ENCODE measurements at regions not wholly inside any gene's neighbourhood (a gene's known extent, or its start where the extent isn't known, plus 50 kb on each side); places are given as distances from the start of the nearest gene placed in this dataset.

DNA sequence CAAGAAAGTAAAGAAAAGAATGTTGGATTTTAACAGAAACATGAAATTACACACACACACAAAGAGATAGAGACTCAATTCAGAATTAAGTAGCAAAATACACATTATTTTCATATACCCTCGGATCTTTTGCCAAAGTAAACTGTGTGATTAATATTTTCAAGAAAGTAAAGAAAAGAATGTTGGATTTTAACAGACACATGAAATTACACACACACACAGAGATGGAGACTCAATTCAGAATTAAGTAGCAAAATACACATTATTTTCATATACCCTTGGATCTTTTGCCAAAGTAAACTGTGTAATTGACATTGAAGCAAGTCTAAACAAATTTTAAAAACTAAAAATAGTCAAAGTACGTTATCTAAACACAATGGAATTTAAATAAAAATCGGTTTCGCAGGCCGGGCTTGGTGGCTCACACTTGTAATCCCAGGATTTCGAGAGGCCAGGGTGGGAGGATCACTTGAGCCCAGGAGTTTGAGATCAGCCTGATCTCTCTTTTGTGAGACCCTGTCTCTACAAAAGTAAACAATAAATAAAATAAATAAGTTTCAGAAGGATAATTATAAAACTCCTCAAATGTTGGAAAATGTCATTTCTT lies 337.3 kb upstream of the MAGI2 start:
- Mint-ChIP-seq H3K4me3 (no peak overlapping the region), H3K27ac (no peak overlapping the region), H3K4me1 (no peaks in the 10 kb centered on the region), H3K27me3 (no peaks in the 10 kb centered on the region), H3K36me3 (no peaks in the 10 kb centered on the region), H3K9me3 (peaks cover 0 to 5% (median 0%) of the 10 kb centered on the region in 7 donors)
- ATAC-seq (ENCODE audit: low read depth in 2 of 2) = no peak
- no peak for DNase-seq

GRCh38 chr7:79789584-79790345 lies 336.3 kb upstream of the MAGI2 start:
- no peaks in the 10 kb centered on the region for H3K27me3 Mint-ChIP-seq
- no peaks in the 10 kb centered on the region for H3K36me3 Mint-ChIP-seq
- DNase-seq (no peak), ATAC-seq (ENCODE audit: low read depth in 2 of 2) (no peak)
- no peak overlapping the region for H3K27ac Mint-ChIP-seq
- H3K4me1 Mint-ChIP-seq = no peaks in the 10 kb centered on the region
- peaks cover 0 to 5% (median 0%) of the 10 kb centered on the region in 7 donors for H3K9me3 Mint-ChIP-seq
- no peak overlapping the region for H3K4me3 Mint-ChIP-seq

DNA sequence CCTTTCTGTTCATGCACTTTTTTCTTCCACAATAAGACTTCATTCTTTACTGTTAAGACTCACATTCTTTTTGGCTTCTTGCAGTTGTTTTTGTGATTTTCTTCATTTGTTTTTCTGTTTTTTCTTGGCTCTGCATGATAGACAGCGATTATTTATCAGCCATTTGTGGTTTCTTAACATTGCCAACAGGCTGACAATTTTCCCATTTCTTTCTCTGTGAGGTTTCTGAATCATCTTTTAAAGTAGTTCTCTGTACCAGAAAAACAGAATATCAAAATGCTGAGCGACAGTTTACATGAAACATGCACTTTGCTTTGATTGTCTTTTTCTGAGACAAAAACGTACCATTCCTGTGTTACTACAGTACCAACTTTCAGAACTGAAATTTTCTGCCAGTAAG lies 334.2 kb upstream of the MAGI2 start:
- peaks cover 0 to 5% (median 0%) of the 10 kb centered on the region in 7 donors for H3K9me3 Mint-ChIP-seq
- H3K36me3 Mint-ChIP-seq = no peaks in the 10 kb centered on the region
- no peaks in the 10 kb centered on the region for H3K27me3 Mint-ChIP-seq
- peak overlapping the region in 2 of 6 donors; percentile 4 to 39 for H3K27ac Mint-ChIP-seq
- DNase-seq = no peak
- H3K4me1 Mint-ChIP-seq = no peaks in the 10 kb centered on the region
- H3K4me3 Mint-ChIP-seq = no peak overlapping the region
- ATAC-seq (ENCODE audit: low read depth in 2 of 2) = no peak

- Mint-ChIP-seq H3K4me3 (no peak overlapping the region), H3K4me1 (no peaks in the 10 kb centered on the region), H3K36me3 (no peaks in the 10 kb centered on the region), H3K9me3 (peaks cover 0 to 5% (median 0%) of the 10 kb centered on the region in 7 donors), H3K27me3 (no peaks in the 10 kb centered on the region), H3K27ac (no peak overlapping the region)
- no peak for DNase-seq
- no peak for ATAC-seq (ENCODE audit: low read depth in 2 of 2)
Measured at GRCh38 chr7:79787096-79787495, 333.6 kb upstream of the MAGI2 start.

GRCh38 chr7:79786187-79786586 lies 332.7 kb upstream of the MAGI2 start:
- Mint-ChIP-seq H3K9me3 (peaks cover 0 to 5% (median 0%) of the 10 kb centered on the region in 7 donors), H3K27me3 (no peaks in the 10 kb centered on the region), H3K27ac (no peak overlapping the region), H3K4me3 (no peak overlapping the region), H3K36me3 (no peaks in the 10 kb centered on the region), H3K4me1 (no peaks in the 10 kb centered on the region)
- DNase-seq (no peak), ATAC-seq (ENCODE audit: low read depth in 2 of 2) (no peak)

GRCh38 chr7:79785556-79785955 lies 332.1 kb upstream of the MAGI2 start:
- Mint-ChIP-seq H3K4me3 (no peak overlapping the region), H3K9me3 (peaks cover 0 to 5% (median 0%) of the 10 kb centered on the region in 7 donors), H3K4me1 (no peaks in the 10 kb centered on the region), H3K27ac (no peak overlapping the region), H3K36me3 (no peaks in the 10 kb centered on the region), H3K27me3 (no peaks in the 10 kb centered on the region)
- ATAC-seq (ENCODE audit: low read depth in 2 of 2) (no peak), DNase-seq (no peak)

- H3K27ac Mint-ChIP-seq = no peak overlapping the region
- no peaks in the 10 kb centered on the region for H3K27me3 Mint-ChIP-seq
- H3K9me3 Mint-ChIP-seq = peaks cover 0 to 8% (median 0%) of the 10 kb centered on the region in 7 donors
Measured at GRCh38 chr7:79782906-79783305, 329.4 kb upstream of the MAGI2 start.

GRCh38 chr7:79782256-79782655 lies 328.8 kb upstream of the MAGI2 start:
- no peak overlapping the region for H3K4me3 Mint-ChIP-seq

More at GRCh38 chr7:79782906-79783305, 329.4 kb upstream of the MAGI2 start:
- no peaks in the 10 kb centered on the region for H3K4me1 Mint-ChIP-seq
- no peaks in the 10 kb centered on the region for H3K36me3 Mint-ChIP-seq
- DNase-seq (no peak), ATAC-seq (ENCODE audit: low read depth in 2 of 2) (no peak)
- no peak overlapping the region for H3K4me3 Mint-ChIP-seq

GRCh38 chr7:79781716-79782115 lies 328.2 kb upstream of the MAGI2 start:
- Mint-ChIP-seq H3K27ac (no peak overlapping the region), H3K36me3 (no peaks in the 10 kb centered on the region), H3K4me1 (no peaks in the 10 kb centered on the region), H3K27me3 (no peaks in the 10 kb centered on the region), H3K4me3 (no peak overlapping the region), H3K9me3 (peaks cover 0 to 5% (median 0%) of the 10 kb centered on the region in 7 donors)
- no peak for ATAC-seq (ENCODE audit: low read depth in 2 of 2)
- no peak for DNase-seq

More at GRCh38 chr7:79782256-79782655, 328.8 kb upstream of the MAGI2 start:
- H3K27me3 Mint-ChIP-seq = no peaks in the 10 kb centered on the region
- no peak for DNase-seq
- no peaks in the 10 kb centered on the region for H3K36me3 Mint-ChIP-seq
- H3K4me1 Mint-ChIP-seq = no peaks in the 10 kb centered on the region
- H3K27ac Mint-ChIP-seq = no peak overlapping the region
- ATAC-seq (ENCODE audit: low read depth in 2 of 2) = no peak
- H3K9me3 Mint-ChIP-seq = peaks cover 0 to 5% (median 0%) of the 10 kb centered on the region in 7 donors

- no peaks in the 10 kb centered on the region for H3K27me3 Mint-ChIP-seq
- no peaks in the 10 kb centered on the region for H3K4me1 Mint-ChIP-seq
- H3K9me3 Mint-ChIP-seq = peaks cover 0 to 3% (median 0%) of the 10 kb centered on the region in 7 donors
- ATAC-seq (ENCODE audit: low read depth in 2 of 2) = no peak
- H3K27ac Mint-ChIP-seq = no peak overlapping the region
- no peak for DNase-seq
- no peaks in the 10 kb centered on the region for H3K36me3 Mint-ChIP-seq
- no peak overlapping the region for H3K4me3 Mint-ChIP-seq
Measured at GRCh38 chr7:79778786-79779770, 325.6 kb upstream of the MAGI2 start.

DNA sequence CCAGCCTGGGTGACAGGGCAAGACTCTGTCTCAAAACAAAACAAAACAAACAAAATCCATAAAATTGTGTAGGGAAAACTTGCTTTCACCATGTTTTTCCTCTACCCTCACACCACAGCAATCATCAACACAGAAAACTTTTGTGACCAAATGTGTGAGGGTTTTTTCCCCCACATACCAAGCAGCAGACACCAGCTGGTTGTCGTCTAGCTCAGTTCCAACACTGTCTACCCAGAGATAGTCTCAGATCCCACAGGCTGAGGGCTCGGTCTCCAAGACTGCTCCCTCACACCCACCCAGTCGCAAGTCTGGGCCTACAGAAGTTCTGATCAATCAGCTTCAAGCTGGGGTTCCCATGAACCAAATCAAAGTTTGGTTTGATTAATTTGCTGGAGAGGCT lies 322.4 kb upstream of the MAGI2 start:
- peaks cover 0 to 3% (median 0%) of the 10 kb centered on the region in 7 donors for H3K9me3 Mint-ChIP-seq
- no peak for ATAC-seq (ENCODE audit: low read depth in 2 of 2)
- no peaks in the 10 kb centered on the region for H3K27me3 Mint-ChIP-seq
- no peaks in the 10 kb centered on the region for H3K36me3 Mint-ChIP-seq
- H3K27ac Mint-ChIP-seq = no peak overlapping the region
- DNase-seq = no peak
- no peaks in the 10 kb centered on the region for H3K4me1 Mint-ChIP-seq
- H3K4me3 Mint-ChIP-seq = no peak overlapping the region

- no peaks in the 10 kb centered on the region for H3K4me1 Mint-ChIP-seq
- peaks cover 0 to 3% (median 0%) of the 10 kb centered on the region in 7 donors for H3K9me3 Mint-ChIP-seq
- DNase-seq = no peak
- no peaks in the 10 kb centered on the region for H3K27me3 Mint-ChIP-seq
- no peak overlapping the region for H3K27ac Mint-ChIP-seq
- no peak overlapping the region for H3K4me3 Mint-ChIP-seq
- ATAC-seq (ENCODE audit: low read depth in 2 of 2) = no peak
- H3K36me3 Mint-ChIP-seq = no peaks in the 10 kb centered on the region
Measured at GRCh38 chr7:79774150-79774549, 320.7 kb upstream of the MAGI2 start.

- no peaks in the 10 kb centered on the region for H3K36me3 Mint-ChIP-seq
- no peak for ATAC-seq (ENCODE audit: low read depth in 2 of 2)
- no peaks in the 10 kb centered on the region for H3K4me1 Mint-ChIP-seq
- H3K4me3 Mint-ChIP-seq = no peak overlapping the region
- DNase-seq = no peak
- H3K27me3 Mint-ChIP-seq = no peaks in the 10 kb centered on the region
- H3K9me3 Mint-ChIP-seq = peaks cover 0 to 4% (median 0%) of the 10 kb centered on the region in 7 donors
- H3K27ac Mint-ChIP-seq = no peak overlapping the region
Measured at GRCh38 chr7:79770970-79771369, 317.5 kb upstream of the MAGI2 start.

Measured in naive B cell (primary cell).